GM18909 (cell line): ENCODE measurements at regions not wholly inside any gene's neighbourhood (a gene's known extent, or its start where the extent isn't known, plus 50 kb on each side); places are given as distances from the start of the nearest gene placed in this dataset.

Experiments
- ATAC-seq: cut with Tn5 transposase; IDR thresholded peaks from one replicate; pipeline ENCODE4 v1.9.1; 2021; ENCODE audit warnings: mild to moderate bottlenecking; ENCODE audit not compliant: unreplicated experiment, poor library complexity

DNA sequence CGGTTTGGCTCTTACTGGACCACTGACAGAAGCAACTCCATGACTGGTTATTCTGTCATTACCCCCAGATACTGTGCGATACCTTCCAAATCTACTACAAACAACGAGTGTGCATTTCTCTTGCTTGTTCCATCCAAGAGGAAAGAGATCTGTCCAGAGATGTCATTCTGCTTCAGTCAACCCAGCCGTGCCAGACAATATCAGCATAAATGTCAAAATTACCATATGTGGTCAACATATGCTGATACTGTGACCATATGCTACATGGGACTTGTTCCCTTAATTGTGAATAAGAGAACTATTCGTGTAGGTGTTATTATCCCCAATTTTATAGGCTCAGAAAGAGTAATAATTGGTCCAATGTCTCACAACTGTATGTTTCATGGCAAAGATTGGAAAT lies 143.2 kb upstream of the PRSS1 start:
- ATAC-seq = no peak

DNA sequence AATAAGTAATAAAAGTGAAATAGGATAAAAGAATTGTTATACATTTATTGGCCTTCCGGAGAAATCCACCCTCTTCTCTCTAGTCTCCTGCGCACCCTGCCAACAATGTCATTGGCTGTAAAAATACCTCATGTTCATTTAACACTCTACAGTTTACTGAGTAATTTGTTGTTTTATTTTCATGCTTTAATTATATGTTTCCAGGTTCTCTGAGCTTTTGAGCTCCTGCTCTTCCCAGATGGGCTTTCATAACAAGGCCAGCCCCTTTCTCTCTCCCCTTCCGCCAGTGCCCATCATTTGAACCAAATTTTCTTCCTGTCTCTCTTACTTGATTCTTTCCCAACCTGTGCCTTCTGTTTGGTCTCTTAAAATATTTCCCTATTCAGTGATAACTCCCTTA lies 144.6 kb upstream of the PRSS1 start:
- ATAC-seq = no peak

DNA sequence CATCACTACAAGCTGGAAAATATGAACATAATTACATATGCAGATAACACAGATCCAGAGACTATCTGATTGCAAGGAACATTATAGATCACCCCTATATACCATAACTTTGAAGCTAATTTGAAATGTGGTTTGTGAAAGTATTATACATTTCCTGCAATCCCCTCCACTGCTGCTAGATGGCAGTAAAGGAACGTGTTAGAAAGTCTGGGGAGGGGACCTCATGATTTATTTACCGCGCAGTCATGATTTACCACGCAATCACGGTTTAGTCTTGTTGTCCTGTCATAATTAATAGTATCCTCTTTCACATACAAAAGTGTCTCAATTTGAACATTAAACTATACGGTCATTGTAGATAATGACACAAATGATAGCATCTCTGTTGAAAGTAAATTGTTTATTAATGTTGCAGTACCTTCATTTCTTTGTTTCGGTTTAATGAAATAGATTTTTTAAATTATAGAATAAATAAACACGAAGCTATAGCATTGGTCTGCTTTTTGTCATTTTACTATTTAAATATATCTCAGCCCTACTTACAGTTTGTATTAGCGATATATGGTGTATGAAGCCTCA lies 145.3 kb upstream of the PRSS1 start:
- ATAC-seq = no peak

DNA sequence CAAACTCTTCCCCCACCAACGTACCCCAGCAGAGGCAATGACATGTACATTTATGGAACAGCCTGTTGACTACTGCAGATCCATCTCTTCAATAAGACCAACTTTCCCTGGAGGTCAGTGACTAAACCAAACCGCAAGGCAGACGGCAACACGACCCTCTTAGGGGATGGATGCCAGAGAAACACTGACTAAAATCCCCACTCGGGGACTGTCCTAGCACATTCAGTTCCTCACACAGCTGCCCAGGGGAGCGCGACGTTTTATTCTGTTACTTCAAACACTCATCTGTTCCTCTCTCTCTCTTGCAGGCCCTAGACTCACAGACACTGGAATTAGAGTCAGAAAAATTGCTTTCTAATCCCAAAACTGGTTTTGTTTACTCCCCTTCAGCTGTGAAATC lies 146.5 kb upstream of the PRSS1 start:
- no peak for ATAC-seq

DNA sequence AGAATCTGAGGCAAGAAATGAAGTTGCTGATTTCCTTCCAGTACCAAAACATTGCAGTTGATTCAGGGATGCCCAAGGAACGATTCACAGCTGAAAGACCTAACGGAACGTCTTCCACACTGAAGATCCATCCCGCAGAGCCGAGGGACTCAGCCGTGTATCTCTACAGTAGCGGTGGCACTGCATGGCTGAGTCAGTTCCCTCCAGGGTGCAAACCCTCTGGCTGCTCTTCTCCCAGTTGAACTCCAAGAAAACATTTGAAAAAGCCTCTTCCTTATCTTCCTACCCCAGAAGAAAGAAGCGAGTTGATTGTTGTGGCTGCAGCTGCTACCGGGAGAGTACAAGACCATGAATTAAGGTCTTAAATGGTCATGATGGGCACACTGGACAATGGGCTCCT lies 147.1 kb upstream of the PRSS1 start:
- no peak for ATAC-seq

DNA sequence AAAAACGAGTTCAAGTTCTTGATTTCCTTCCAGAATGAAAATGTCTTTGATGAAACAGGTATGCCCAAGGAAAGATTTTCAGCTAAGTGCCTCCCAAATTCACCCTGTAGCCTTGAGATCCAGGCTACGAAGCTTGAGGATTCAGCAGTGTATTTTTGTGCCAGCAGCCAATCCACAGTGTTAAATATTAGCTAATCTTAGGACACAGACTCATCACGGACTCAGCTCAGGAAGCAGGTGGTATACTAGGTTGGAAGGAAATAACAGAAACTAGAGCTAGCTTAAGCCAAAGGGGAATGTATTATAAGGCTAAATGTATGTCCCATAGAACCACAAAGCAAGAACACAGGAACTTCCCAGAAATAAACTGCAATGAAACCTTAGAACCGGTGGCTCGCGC lies 151.0 kb upstream of the PRSS1 start:
- ATAC-seq = no peak

DNA sequence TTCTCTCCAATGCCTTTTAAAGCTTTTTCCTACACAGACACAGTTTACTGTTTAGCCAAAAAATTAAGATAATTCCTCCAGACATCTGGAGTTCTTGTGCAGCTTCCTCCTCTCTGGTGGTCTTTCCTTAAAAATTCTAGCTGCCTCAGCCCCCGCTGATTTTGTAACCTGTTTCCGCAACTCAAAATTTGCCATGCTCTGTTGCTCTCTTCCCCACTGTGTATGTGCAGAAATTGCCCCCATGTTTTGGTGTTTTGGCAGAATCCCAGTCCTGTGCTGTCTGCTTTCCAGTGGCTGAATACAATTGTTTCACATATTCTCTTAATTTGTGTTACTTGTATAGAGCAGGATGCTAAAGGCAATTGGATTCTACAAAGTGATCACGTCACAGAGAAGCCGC lies 151.7 kb upstream of the PRSS1 start:
- ATAC-seq = no peak

DNA sequence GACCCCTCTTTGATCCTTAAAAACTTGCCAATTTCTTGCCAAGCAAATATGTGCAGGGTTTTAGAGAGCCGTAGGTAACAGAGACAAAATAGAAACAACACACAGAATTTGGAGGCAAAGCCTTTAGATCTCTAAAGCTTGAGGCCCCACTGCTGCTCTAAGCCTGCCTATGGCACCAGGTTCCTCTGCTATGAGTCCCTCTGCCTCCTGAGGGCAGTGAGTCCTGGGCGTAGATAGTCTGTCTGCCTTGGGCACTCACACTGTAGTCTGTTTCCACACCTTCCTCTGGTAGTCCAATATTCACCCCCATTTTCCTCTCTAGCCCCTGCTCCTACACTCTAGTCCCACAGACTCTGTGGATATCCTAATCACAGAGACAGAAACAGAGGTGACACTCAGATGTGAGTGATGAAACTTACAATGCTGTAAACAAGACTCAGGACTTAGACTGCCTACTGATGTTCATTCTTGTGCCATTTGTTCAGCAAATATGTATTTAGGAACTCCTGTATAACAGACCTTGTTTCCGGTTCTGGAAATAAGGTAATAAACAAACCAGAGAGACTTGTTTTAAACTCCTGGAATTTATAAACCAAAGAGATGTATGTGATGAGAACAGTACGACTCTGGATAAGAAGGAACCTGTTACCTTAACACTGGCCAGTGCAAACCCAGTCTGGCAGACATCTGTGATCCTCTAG lies 153.3 kb upstream of the PRSS1 start:
- no peak for ATAC-seq

DNA sequence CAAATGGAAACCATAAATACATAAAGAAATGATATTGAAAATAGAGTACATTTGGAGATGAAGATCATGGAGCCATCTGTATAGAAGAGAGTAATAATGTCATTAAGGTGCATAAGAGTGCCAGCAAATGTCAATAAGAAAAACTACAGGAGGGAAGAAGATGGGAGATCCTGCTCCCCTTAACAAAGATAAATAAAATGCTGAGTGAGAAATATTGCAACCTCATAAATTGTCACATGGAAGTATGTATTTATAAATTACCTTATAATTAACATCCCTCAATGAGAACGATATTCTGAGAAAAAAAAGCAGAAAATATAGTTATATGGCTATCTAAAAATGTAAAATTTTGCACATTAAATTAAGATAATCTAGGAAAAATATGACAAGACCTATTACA lies 155.2 kb upstream of the PRSS1 start:
- no peak for ATAC-seq

DNA sequence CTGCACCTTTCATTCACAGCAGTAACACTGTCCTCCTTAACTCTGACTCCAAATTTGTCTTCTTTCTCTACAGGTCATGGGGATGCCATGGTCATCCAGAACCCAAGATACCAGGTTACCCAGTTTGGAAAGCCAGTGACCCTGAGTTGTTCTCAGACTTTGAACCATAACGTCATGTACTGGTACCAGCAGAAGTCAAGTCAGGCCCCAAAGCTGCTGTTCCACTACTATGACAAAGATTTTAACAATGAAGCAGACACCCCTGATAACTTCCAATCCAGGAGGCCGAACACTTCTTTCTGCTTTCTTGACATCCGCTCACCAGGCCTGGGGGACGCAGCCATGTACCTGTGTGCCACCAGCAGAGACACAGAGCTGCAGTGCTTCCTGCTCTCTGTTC lies 156.2 kb upstream of the PRSS1 start:
- no peak for ATAC-seq

DNA sequence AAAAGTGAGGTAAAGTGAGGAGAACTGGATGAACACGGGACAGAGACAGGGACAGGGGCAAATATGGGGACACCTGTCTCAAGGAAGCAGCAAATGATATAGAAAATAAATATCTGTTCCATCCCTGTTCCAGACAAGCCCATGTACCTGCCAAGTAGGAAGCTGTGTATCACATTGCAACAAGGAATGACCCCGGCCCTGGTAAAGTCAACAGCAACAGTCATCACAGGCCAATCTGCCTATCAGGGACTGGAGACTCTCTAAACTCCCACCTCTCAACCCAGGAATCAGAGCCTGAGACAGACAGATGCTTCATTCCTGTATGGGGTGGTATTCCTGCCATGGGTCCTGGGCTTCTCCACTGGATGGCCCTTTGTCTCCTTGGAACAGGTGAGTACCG lies 156.6 kb upstream of the PRSS1 start:
- ATAC-seq = no peak

DNA sequence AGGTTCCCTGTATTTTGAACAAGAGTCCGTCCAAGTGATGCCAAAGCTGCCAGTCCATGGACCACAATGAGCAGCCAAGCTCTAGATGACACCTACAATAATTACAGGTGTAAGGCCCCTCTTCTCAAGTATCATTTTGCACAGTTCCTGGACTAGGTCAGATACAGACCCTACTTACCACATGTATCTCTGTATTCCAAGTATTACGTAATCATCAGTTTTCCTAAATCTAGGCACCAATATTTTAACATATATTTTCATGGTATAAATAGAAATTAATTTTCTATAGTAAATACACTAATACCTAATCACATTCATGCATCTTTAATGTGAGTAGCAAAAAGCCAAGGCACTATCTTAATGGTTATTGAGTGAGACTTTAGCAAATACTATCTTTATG lies 157.0 kb upstream of the PRSS1 start:
- no peak for ATAC-seq

DNA sequence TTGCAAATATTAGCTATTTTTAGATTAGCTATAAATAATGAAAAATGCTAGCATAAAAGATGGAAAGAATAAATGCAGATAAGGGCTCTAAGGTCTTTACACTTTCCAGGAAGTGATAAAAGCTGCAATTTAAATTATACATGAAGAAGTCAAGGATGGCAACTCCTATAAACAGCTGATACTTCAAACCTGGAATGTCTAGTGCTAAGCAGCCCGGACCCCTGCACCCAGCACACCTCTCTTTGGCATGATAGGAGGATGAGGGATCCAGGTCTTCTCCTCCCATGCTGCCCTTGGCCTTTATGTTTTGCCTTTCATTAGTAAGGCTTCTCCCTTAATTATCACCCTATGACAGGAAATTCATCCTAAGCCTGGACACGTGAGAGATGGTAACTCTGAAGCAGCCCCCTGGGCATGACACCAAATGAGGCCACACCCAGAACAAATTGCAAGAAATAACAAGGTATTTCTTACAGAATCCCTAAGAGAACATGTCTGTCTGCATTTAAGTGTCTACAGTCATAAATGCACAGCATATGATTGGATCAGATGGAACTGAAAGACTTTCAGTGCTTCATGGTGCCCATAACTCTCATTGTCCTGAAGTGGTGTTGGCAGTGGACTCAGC lies 158.3 kb upstream of the PRSS1 start:
- ATAC-seq = no peak

DNA sequence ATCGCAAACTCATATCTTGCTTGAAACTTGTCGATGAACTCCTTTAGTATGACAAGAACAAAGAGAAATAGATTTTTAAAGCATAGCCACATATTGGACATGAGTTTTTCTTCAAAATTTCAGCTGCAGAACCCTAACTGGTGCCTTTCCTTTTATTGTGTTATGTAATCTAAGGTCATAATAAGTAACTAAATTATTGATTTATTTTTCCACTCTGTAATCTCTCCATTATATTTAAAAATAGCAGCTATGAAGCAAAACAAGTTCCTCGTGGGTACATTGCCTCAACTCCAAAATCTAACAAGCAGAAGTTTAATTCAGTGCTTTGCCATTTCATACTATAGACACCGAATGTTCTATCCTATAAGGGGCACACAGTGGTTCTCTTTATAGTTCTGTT lies 159.2 kb upstream of the PRSS1 start:
- ATAC-seq = no peak

DNA sequence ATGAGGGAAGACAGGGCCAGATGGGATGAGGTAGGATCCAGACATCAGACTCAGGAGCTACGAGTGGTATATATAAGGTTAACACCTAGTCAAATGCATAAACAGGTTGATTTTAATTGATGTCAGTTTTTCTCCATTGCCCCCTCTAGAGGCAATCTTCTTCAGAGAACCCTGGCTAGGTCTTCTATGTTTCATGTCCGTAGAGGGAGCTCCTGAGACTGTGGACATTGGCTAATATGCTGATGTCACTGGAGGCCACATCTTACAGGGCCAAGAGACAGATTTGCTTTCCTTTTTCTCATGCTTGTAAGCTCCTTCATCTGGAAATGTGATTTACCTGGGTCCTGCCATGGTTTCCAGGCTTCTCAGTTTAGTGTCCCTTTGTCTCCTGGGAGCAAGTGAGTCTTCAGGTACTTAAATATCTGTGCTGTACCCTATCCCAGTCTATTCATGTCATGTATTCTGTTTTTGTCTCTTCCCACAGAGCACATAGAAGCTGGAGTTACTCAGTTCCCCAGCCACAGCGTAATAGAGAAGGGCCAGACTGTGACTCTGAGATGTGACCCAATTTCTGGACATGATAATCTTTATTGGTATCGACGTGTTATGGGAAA lies 161.6 kb upstream of the PRSS1 start:
- peak; percentile 86 for ATAC-seq

DNA sequence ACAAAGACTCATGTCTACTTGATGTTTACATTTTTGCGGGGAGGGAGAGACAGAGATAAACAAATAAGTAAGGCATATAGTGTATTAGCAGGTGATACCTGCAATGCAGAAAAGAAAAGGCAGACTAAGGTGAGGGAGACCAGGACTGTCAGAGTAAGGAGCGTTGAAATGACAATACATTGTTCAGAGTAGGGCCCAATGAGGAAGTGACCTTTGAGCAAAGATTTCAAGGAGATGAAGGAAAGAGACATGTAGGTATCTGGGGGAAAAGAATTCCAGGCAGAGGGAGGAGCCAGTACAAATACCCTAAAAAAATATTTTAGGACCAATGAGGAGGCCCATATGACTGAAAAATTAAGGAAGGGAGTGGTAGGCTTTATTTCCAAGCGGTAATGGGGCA lies 162.7 kb upstream of the PRSS1 start:
- no peak for ATAC-seq

DNA sequence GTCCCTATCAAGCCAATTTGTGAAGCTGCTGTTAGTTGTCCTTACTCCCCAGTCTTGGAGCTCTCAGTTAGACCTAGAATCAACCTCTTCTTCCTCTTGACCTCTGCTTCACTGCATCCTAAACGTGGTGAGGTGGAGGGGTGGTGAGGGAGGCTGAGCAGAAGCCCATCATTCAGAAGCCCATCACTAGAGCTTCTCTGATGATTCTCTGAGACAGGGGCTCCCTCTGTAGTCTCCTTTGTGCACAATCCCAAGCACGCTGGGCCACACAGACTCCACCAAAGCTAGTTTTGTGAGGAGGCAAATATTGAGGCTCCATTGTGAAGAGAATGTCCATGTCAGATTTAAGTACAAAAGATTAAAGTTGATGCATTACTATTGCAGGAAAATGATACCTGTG lies 163.8 kb upstream of the PRSS1 start:
- ATAC-seq = no peak

DNA sequence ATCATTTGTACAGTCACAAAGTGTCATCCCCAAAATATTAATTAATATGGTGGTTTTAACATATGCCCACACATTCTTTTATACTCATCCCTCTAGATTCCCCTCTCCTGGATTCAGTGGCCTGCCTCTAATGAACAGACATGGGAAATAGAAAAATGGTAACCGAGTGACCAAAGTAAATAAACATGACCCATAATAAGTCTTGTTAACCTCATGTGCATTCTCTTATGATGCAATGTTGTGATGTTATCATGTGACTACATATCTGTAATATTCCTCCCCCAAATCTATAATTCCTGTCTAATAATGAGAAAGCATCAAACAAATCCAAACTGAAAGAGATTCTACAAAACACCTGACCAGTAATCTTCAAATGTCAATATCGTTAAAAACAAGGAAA lies 164.5 kb upstream of the PRSS1 start:
- no peak for ATAC-seq

DNA sequence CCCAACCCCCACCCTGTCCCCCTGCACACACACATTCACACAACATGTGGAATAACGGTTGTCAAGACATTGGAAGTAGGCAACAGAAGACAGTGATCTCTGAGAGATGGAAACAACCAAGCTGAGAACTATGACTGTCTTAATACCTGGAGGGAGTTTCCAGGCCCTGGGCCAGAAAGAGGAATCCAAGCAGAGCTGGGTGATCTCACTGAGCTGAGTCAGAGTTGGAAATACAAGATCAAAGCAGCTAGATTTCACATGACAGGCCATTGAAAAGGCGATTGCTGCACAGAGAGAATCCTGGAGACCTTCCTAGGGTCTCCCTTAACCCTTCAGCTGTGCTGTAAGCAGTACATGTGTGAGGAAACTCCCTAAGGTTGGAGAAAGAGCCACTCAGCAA lies 165.8 kb upstream of the PRSS1 start:
- peak; percentile 59 for ATAC-seq

DNA sequence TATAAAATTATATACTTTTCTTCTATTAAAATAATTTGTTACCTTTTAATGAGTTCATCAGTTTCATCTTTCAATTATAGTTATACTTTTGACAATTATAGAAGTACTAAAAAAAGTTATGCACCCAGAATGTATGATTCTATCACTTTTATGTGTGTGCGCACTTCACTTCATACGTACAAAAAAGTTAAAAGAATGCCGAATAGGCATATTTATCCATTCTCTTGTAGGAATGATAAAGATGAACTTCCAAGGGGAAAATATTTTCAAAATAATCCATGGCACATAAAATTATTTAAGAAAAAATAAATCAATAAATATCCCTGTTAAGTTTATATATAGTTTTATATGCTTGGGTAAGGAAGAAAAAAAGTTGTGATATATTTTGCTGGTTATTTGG lies 166.9 kb upstream of the PRSS1 start:
- ATAC-seq = no peak

DNA sequence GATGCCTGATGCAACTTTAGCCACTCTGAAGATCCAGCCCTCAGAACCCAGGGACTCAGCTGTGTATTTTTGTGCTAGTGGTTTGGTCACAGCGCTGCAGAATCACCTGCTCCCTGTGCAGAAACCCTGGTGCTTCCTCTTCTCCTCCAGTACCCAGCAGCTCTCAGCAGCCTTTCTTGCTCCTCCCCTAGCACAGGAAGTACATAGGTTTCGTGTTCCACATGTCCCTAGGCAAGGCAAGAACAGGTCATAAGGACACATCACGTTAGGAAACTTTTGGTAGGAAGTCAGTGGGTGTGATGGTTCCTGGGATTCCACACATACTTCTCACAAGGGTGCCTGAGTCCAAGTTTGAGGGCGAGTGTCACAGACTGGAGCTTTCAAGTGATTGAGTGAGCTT lies 167.9 kb upstream of the PRSS1 start:
- peak; percentile 73 for ATAC-seq

DNA sequence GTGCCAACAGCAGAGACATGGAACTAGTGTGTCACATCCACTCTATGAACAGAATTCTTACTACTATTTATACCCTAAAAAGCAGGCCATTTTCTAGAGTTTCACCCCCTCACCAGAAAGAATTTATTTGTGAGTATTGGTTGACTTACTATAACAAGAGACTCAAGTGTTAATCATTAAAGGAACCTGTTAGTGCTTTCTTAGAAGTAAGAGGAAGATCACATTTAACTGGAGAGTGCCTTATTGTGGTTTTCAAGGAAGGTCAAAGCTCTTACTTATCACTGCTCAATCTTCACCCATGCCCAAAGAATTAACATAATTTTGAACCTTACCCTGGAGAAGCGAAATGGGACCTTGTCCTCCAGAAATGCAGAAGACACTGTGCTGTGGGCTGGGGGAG lies 169.3 kb upstream of the PRSS1 start:
- peak; percentile 58 for ATAC-seq
